ENCODE measurements at regions not wholly inside any gene's neighbourhood (a gene's known extent, or its start where the extent isn't known, plus 50 kb on each side); places are given as distances from the start of the nearest gene placed in this dataset.

- no peak for TF ChIP-seq CTCF (IDR thresholded peaks at IDR 0.05; ENCODE audit: insufficient read depth, low read depth, low read length)
- no peak overlapping the region for H3K4me3 ChIP-seq (ENCODE audit: low read depth, low read length)
- no peak for DNase-seq (ENCODE audit: low read depth)
Measured at GRCh38 chr1:233787599-233787998, 116.9 kb upstream of the SLC35F3 start.

- H3K4me3 ChIP-seq (ENCODE audit: low read depth, low read length), result no peak overlapping the region
- DNase-seq (ENCODE audit: low read depth), result no peak
- no peak for TF ChIP-seq CTCF (IDR thresholded peaks at IDR 0.05; ENCODE audit: insufficient read depth, low read depth, low read length)
Measured at GRCh38 chr1:233788687-233789086, 115.8 kb upstream of the SLC35F3 start.

GRCh38 chr1:233790121-233790520 is 114.4 kb upstream of the SLC35F3 start:
- DNase-seq (ENCODE audit: low read depth), result no peak
- TF ChIP-seq CTCF (IDR thresholded peaks at IDR 0.05; ENCODE audit: insufficient read depth, low read depth, low read length), result no peak
- H3K4me3 ChIP-seq (ENCODE audit: low read depth, low read length), result no peak overlapping the region

GRCh38 chr1:233790662-233791371 is 113.7 kb upstream of the SLC35F3 start:
- peak; percentile 60 for DNase-seq (ENCODE audit: low read depth)
- peak; percentile 94 for TF ChIP-seq CTCF (IDR thresholded peaks at IDR 0.05; ENCODE audit: insufficient read depth, low read depth, low read length)

GRCh38 chr1:233791372-233791703 is 113.1 kb upstream of the SLC35F3 start:
- no peak for TF ChIP-seq CTCF (IDR thresholded peaks at IDR 0.05; ENCODE audit: insufficient read depth, low read depth, low read length)
- no peak overlapping the region for H3K4me3 ChIP-seq (ENCODE audit: low read depth, low read length)
- no peak for DNase-seq (ENCODE audit: low read depth)

More at GRCh38 chr1:233790662-233791371, 113.7 kb upstream of the SLC35F3 start:
- H3K4me3 ChIP-seq (ENCODE audit: low read depth, low read length), result no peak overlapping the region

- no peak for DNase-seq (ENCODE audit: low read depth)
- H3K4me3 ChIP-seq (ENCODE audit: low read depth, low read length), result no peak overlapping the region
- no peak for TF ChIP-seq CTCF (IDR thresholded peaks at IDR 0.05; ENCODE audit: insufficient read depth, low read depth, low read length)
Measured at GRCh38 chr1:233791721-233792120, 112.8 kb upstream of the SLC35F3 start.

GRCh38 chr1:233794863-233795262 is 109.6 kb upstream of the SLC35F3 start:
- no peak for TF ChIP-seq CTCF (IDR thresholded peaks at IDR 0.05; ENCODE audit: insufficient read depth, low read depth, low read length)
- no peak overlapping the region for H3K4me3 ChIP-seq (ENCODE audit: low read depth, low read length)
- DNase-seq (ENCODE audit: low read depth), result no peak
